ENCODE measurements at regions not wholly inside any gene's neighbourhood (a gene's known extent, or its start where the extent isn't known, plus 50 kb on each side); places are given as distances from the start of the nearest gene placed in this dataset.
"Not testable (repeated sequence)": the region's sequence is repeated elsewhere in the genome, so short reads cannot be mapped to it uniquely, and the experiment has no call there.

DNA sequence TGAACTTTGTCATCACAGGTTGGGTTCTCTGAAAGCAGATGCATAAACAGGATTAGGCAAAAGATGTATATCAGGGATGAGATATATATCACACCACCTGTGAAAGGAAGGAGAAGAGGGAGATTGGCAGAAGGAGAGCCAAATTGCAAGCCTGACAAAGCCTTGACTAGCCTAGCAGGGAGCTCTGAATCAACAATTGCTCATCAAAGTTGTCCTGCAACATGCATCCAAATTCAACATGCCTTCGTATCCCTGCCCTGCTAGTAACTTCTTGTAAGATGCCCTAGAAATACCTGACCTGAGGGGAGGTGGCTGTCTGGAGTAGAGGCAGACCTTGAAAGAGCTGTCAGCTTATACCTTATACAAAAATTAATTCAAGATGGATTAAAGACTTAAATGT is 207.1 kb upstream of the HTR1E start:
- H3K36me3 ChIP-seq (ENCODE audit: control insufficient read depth, insufficient read depth, low read length): no peaks in the 10 kb centered on the region
- no peaks in the 10 kb centered on the region for H3K9me3 ChIP-seq (ENCODE audit: control insufficient read depth, low read length)
- H3K27me3 ChIP-seq (ENCODE audit: control insufficient read depth, insufficient read depth, low read length): no peaks in the 10 kb centered on the region
- no peaks in the 10 kb centered on the region for H3K4me1 ChIP-seq (ENCODE audit: control insufficient read depth, insufficient read depth, low read length)
- no peak overlapping the region for H3K4me3 ChIP-seq (ENCODE audit: low read length)
- no peak overlapping the region for H3K9ac ChIP-seq (ENCODE audit: low read length)

DNA sequence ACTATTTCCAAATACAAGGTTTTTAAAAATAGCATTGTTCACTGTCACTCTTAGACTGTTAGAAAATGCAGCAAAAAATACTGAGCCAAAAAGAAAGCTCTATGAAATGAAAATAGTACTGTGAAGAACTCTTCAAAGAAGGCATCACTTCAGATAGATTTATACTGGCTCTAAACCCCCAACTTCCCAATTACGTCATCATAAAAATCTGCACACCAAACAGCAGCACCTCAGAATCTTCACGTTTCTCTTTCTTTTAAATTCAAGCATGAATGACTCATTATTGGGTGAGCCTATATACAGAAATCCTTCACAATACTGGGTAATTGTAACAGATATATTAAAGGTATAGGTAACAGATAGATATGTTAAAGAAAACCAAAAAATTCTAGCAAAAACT is 208.4 kb upstream of the HTR1E start:
- Histone ChIP-seq H3K36me3 (ENCODE audit: control insufficient read depth, insufficient read depth, low read length) (no peaks in the 10 kb centered on the region), H3K27me3 (ENCODE audit: control insufficient read depth, insufficient read depth, low read length) (no peaks in the 10 kb centered on the region), H3K9ac (ENCODE audit: low read length) (no peak overlapping the region), H3K9me3 (ENCODE audit: control insufficient read depth, low read length) (no peaks in the 10 kb centered on the region), H3K4me3 (ENCODE audit: low read length) (no peak overlapping the region), H3K4me1 (ENCODE audit: control insufficient read depth, insufficient read depth, low read length) (no peaks in the 10 kb centered on the region)

DNA sequence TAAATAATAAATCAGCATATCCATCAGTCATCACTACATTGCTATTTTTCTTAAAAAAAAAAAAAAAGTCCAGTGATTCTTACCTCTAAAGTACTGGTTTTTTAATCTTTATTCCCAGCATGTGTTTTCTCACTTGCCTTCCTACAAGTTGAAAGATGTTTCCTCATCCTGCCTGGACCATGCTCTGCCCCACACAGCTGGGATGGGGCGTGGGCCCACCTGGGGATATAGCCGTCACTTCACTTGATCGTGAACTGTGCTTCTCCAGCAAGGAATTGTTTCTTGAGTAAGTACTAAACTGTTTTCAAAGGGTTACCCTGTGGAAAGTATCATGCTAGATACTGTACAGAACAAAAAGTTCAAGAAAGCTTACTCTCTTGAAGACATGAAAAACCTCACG is 212.6 kb upstream of the HTR1E start:
- no peak overlapping the region for H3K9ac ChIP-seq (ENCODE audit: low read length)
- no peaks in the 10 kb centered on the region for H3K9me3 ChIP-seq (ENCODE audit: control insufficient read depth, low read length)
- no peaks in the 10 kb centered on the region for H3K4me1 ChIP-seq (ENCODE audit: control insufficient read depth, insufficient read depth, low read length)
- H3K36me3 ChIP-seq (ENCODE audit: control insufficient read depth, insufficient read depth, low read length): no peaks in the 10 kb centered on the region
- no peaks in the 10 kb centered on the region for H3K27me3 ChIP-seq (ENCODE audit: control insufficient read depth, insufficient read depth, low read length)
- H3K4me3 ChIP-seq (ENCODE audit: low read length): no peak overlapping the region

DNA sequence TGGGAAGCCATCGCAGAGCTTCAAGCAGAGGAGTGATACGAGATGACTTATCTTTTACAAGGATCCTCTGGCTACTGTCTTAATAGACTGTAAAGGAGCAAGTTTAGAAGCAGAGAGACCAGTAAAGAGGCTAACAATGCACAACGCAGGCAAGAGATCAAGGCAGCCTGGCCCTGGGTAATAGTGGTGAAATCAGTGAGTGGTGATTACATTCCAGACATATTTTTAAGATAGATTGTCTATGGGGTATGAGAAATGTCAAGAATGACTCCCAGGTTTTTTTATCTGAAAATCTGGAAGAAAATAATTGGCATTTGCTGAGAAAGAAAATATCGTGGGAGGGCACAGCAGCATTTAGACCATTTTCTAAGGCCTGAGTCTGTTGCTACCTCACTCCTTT is 213.6 kb upstream of the HTR1E start:
- H3K36me3 ChIP-seq (ENCODE audit: control insufficient read depth, insufficient read depth, low read length): no peaks in the 10 kb centered on the region
- H3K4me1 ChIP-seq (ENCODE audit: control insufficient read depth, insufficient read depth, low read length): no peaks in the 10 kb centered on the region
- H3K27me3 ChIP-seq (ENCODE audit: control insufficient read depth, insufficient read depth, low read length): no peaks in the 10 kb centered on the region
- no peak overlapping the region for H3K9ac ChIP-seq (ENCODE audit: low read length)
- no peak overlapping the region for H3K4me3 ChIP-seq (ENCODE audit: low read length)
- H3K9me3 ChIP-seq (ENCODE audit: control insufficient read depth, low read length): no peaks in the 10 kb centered on the region

DNA sequence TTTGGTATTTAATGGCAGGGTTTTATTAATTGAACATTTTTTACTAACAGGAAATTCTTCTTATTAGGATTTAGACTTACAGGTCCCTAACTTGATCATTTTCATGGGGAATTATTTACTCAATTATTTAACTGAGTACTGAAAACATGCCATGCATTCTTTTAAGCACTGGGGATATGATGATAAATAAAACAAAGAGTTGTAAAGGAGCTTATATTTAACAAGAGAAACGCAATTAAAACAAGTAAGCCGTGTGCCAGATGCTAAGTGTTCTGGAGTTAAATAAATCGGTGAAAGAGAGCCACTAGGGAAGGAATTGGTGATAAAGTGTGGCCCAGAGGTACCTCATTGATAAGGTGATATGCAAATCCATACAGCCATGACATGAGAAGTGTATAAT is 214.2 kb upstream of the HTR1E start:
- Histone ChIP-seq H3K27me3 (ENCODE audit: control insufficient read depth, insufficient read depth, low read length) (no peaks in the 10 kb centered on the region), H3K9ac (ENCODE audit: low read length) (no peak overlapping the region), H3K4me1 (ENCODE audit: control insufficient read depth, insufficient read depth, low read length) (no peaks in the 10 kb centered on the region), H3K4me3 (ENCODE audit: low read length) (no peak overlapping the region), H3K36me3 (ENCODE audit: control insufficient read depth, insufficient read depth, low read length) (no peaks in the 10 kb centered on the region), H3K9me3 (ENCODE audit: control insufficient read depth, low read length) (no peaks in the 10 kb centered on the region)

DNA sequence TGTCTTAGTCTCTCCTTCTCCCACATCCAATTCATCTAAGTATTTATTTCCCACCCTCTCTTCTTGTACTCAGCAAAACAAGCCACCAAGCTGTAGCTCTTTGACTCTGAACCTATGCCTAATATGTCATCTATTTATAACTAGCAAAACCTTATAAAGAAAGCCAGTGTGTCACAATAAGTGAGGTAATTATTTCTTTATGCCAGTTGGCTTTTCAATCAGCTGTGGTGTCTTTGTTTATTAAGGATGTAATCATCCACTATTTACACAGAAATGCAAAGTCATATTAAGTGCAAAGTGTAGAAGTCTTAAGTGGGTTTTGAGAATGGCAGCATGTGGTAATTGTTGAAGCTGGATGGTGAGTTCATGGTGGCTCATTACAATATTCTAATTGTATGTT is 215.2 kb upstream of the HTR1E start:
- H3K36me3 ChIP-seq (ENCODE audit: control insufficient read depth, insufficient read depth, low read length): no peaks in the 10 kb centered on the region
- H3K4me3 ChIP-seq (ENCODE audit: low read length): no peak overlapping the region
- no peak overlapping the region for H3K9ac ChIP-seq (ENCODE audit: low read length)
- H3K9me3 ChIP-seq (ENCODE audit: control insufficient read depth, low read length): no peaks in the 10 kb centered on the region
- H3K4me1 ChIP-seq (ENCODE audit: control insufficient read depth, insufficient read depth, low read length): no peaks in the 10 kb centered on the region
- H3K27me3 ChIP-seq (ENCODE audit: control insufficient read depth, insufficient read depth, low read length): no peaks in the 10 kb centered on the region

DNA sequence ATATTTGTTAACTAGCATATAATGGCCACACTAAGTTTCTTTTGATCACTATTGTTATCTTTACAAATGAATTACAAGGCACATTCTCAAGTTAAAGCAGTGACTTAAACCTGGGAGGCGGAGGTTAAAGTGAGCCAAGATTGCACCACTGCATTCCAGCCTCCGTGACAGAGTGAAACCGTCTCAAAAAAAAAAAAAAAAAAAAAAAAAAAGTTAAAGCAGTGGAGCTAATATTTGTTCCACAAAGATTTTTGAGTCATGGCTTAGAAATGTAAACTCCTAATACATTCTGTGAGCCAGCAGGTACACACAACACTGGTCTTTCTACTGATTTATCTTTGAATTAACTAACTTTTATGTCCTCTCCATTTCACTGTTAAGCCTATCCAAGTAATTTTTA is 221.7 kb upstream of the HTR1E start:
- Histone ChIP-seq H3K9me3 (ENCODE audit: control insufficient read depth, low read length) (no peaks in the 10 kb centered on the region), H3K36me3 (ENCODE audit: control insufficient read depth, insufficient read depth, low read length) (no peaks in the 10 kb centered on the region), H3K4me1 (ENCODE audit: control insufficient read depth, insufficient read depth, low read length) (no peaks in the 10 kb centered on the region), H3K4me3 (ENCODE audit: low read length) (no peak overlapping the region), H3K9ac (ENCODE audit: low read length) (no peak overlapping the region), H3K27me3 (ENCODE audit: control insufficient read depth, insufficient read depth, low read length) (no peaks in the 10 kb centered on the region)

DNA sequence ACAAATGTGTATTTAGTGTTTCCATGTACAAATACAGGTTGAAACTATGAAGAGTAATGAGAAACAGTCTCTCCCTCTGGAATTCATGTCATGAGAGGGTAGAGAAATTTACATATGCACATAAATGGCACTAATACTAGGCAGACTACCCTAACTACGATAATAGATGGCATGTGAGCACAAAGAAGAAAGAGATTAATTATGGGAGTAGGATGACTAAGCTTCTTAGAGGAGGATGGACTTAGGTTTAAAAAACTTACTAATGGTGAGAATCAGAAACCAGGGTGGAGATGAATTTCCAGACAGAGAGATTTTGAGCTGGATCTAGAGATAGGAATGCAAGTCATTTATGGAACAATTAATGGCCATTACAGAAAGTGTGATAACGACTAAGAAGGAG is 225.3 kb upstream of the HTR1E start:
- Histone ChIP-seq H3K27me3 (ENCODE audit: control insufficient read depth, insufficient read depth, low read length) (no peaks in the 10 kb centered on the region), H3K36me3 (ENCODE audit: control insufficient read depth, insufficient read depth, low read length) (no peaks in the 10 kb centered on the region), H3K4me1 (ENCODE audit: control insufficient read depth, insufficient read depth, low read length) (no peaks in the 10 kb centered on the region), H3K9ac (ENCODE audit: low read length) (no peak overlapping the region), H3K9me3 (ENCODE audit: control insufficient read depth, low read length) (no peaks in the 10 kb centered on the region), H3K4me3 (ENCODE audit: low read length) (no peak overlapping the region)

DNA sequence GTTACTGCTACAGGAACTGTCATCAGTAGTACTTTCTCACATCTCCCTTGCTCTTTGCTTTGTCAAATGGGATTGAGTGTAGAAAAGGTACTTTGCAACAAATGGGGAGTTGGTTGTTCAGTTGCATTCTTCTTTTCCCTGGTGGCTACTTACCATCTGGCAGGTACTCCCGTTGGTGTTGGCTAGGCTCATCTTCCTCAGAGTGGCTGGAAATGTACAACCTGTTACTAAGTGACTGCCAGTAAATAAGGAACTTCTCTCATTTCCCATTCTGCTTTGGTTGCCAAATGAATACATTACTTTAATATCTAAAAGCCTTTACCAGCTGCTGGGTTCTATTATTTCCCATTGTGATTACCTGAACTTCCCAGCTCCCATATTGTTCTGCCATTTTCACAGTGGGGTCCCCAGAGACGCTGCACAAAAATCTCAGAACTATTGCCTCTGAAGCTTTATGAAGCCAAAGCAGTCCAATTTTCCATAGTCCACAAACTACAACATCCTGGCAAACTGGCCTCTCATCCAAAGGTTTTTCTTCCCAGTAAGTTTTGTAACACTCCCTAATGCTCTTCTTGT is 229.7 kb upstream of the HTR1E start:
- Histone ChIP-seq H3K4me1 (ENCODE audit: control insufficient read depth, insufficient read depth, low read length) (no peaks in the 10 kb centered on the region), H3K27me3 (ENCODE audit: control insufficient read depth, insufficient read depth, low read length) (no peaks in the 10 kb centered on the region), H3K36me3 (ENCODE audit: control insufficient read depth, insufficient read depth, low read length) (no peaks in the 10 kb centered on the region), H3K9ac (ENCODE audit: low read length) (no peak overlapping the region), H3K4me3 (ENCODE audit: low read length) (no peak overlapping the region), H3K9me3 (ENCODE audit: control insufficient read depth, low read length) (no peaks in the 10 kb centered on the region)

DNA sequence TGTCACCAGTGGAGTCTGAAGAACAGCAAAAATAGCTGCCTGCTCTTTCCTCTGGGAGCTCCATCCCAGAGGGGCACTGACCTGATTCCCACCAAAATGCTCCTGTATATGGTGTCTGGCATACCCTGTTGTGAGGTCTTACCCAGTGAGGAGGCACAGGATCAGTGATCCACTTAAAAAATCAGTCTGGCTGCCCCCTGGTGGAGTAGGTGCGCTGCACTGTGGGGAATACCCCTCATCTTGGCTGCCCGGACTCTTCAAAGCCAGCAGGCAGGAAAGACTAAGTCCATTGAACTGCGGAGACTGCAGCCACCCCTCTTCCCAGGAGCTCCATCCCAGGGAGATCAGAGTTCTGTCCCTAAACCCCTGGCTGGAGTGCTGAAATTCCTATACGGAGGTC is 230.9 kb upstream of the HTR1E start:
- Histone ChIP-seq H3K9ac (ENCODE audit: low read length) (no peak overlapping the region), H3K36me3 (ENCODE audit: control insufficient read depth, insufficient read depth, low read length) (no peaks in the 10 kb centered on the region), H3K4me1 (ENCODE audit: control insufficient read depth, insufficient read depth, low read length) (no peaks in the 10 kb centered on the region), H3K4me3 (ENCODE audit: low read length) (no peak overlapping the region), H3K27me3 (ENCODE audit: control insufficient read depth, insufficient read depth, low read length) (no peaks in the 10 kb centered on the region), H3K9me3 (ENCODE audit: control insufficient read depth, low read length) (no peaks in the 10 kb centered on the region)

DNA sequence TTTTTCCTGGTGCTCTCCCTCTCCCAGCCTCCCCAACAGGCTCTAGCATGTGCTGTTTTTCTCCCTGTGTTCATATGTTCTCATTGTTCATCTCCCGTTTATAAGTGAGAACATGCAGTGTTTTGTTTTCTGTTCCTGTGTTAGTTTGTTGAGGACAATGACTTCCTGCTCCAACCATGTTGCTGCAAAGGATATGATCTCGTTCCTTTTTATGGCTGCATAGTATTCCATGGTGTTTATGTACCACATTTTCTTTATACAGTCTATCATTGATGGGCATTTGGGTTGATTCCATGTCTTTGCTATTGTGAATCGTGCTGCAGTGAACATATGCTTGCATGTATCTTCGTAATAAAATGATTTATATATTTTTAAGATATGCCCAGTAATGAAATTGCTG is 236.1 kb upstream of the HTR1E start:
- not testable (repeated sequence) for H3K27me3 ChIP-seq (ENCODE audit: control insufficient read depth, insufficient read depth, low read length); H3K36me3 ChIP-seq (ENCODE audit: control insufficient read depth, insufficient read depth, low read length); H3K9ac ChIP-seq (ENCODE audit: low read length); H3K4me3 ChIP-seq (ENCODE audit: low read length); H3K9me3 ChIP-seq (ENCODE audit: control insufficient read depth, low read length); H3K4me1 ChIP-seq (ENCODE audit: control insufficient read depth, insufficient read depth, low read length)

DNA sequence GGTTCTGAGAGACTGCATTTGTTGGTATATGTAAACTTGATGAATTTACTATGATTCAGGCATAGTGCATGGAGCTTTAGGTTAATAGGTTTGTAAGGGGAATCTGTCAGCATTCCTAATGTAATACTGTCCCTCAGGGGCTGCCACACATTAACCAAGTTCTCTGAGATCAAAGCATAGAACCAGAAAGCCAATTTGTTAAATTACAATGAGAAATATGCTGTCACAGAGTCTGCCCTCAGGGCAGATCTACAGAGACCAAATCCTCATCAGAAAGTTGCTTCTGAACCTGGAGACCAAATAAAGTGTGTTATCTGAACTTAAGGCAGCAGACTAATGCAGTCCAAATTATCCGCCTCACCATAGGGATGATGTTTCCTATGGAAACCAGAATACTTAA is 250.8 kb upstream of the HTR1E start:
- Histone ChIP-seq H3K27me3 (ENCODE audit: control insufficient read depth, insufficient read depth, low read length) (no peaks in the 10 kb centered on the region), H3K9ac (ENCODE audit: low read length) (no peak overlapping the region), H3K36me3 (ENCODE audit: control insufficient read depth, insufficient read depth, low read length) (no peaks in the 10 kb centered on the region)

DNA sequence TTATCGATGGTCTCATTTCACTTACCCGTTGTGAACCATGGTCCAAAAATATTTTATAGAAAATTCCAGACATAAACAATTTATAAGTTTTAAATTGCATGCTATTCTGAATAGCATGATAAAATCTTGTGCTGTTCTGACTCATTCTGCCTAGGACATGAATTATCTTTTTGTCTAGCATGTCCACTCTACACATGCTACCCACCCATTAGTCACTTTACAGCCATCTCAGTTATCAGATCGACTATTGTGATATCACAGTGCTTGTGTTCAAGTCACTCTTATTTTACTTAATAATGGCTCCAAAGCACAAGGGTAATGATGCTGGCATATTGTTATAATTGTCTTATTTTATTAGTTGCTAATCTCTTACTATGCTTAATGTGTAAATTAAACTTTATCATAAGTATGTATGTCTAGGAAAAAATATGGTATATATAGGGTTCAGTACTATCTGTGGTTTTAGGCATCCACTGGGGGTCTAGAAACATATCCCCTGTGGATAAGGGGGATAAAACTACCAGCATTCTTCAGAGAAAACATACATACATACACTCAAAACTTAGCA is 252.0 kb upstream of the HTR1E start:
- Histone ChIP-seq H3K27me3 (ENCODE audit: control insufficient read depth, insufficient read depth, low read length) (no peaks in the 10 kb centered on the region), H3K9ac (ENCODE audit: low read length) (no peak overlapping the region), H3K9me3 (ENCODE audit: control insufficient read depth, low read length) (no peaks in the 10 kb centered on the region), H3K4me1 (ENCODE audit: control insufficient read depth, insufficient read depth, low read length) (no peaks in the 10 kb centered on the region), H3K4me3 (ENCODE audit: low read length) (no peak overlapping the region), H3K36me3 (ENCODE audit: control insufficient read depth, insufficient read depth, low read length) (no peaks in the 10 kb centered on the region)

More for the DNA sequence above, 250.8 kb upstream of the HTR1E start:
- H3K4me3 ChIP-seq (ENCODE audit: low read length): no peak overlapping the region
- no peaks in the 10 kb centered on the region for H3K9me3 ChIP-seq (ENCODE audit: control insufficient read depth, low read length)
- H3K4me1 ChIP-seq (ENCODE audit: control insufficient read depth, insufficient read depth, low read length): no peaks in the 10 kb centered on the region
